ENCODE measurements at regions not wholly inside any gene's neighbourhood (a gene's known extent, or its start where the extent isn't known, plus 50 kb on each side); places are given as distances from the start of the nearest gene placed in this dataset.
"Not testable (repeated sequence)": the region's sequence is repeated elsewhere in the genome, so short reads cannot be mapped to it uniquely, and the experiment has no call there.

- H3K4me3 Mint-ChIP-seq: no peak overlapping the region
- ATAC-seq: no peak
- no peak for DNase-seq (ENCODE audit: low spot score in 2 of 2)
- H3K4me1 Mint-ChIP-seq: no peaks in the 10 kb centered on the region
- H3K27ac Mint-ChIP-seq: no peak overlapping the region
- no peaks in the 10 kb centered on the region for H3K9me3 Mint-ChIP-seq
- H3K36me3 Mint-ChIP-seq: no peaks in the 10 kb centered on the region
These were observed 95.2 kb upstream of the ANK2 start for GRCh38 chr4:112954286-112954685.

- DNase-seq (ENCODE audit: low spot score in 2 of 2) (no peak), ATAC-seq (no peak)
- H3K27ac Mint-ChIP-seq: no peak overlapping the region
- no peak overlapping the region for H3K4me3 Mint-ChIP-seq
- no peaks in the 10 kb centered on the region for H3K9me3 Mint-ChIP-seq
- no peaks in the 10 kb centered on the region for H3K4me1 Mint-ChIP-seq
- no peaks in the 10 kb centered on the region for H3K36me3 Mint-ChIP-seq
These were observed 93.0 kb upstream of the ANK2 start for GRCh38 chr4:112956484-112956896.

GRCh38 chr4:112957764-112958163 lies 91.7 kb upstream of the ANK2 start:
- DNase-seq (ENCODE audit: low spot score in 2 of 2); H3K36me3 Mint-ChIP-seq; H3K9me3 Mint-ChIP-seq; ATAC-seq; H3K4me3 Mint-ChIP-seq; H3K4me1 Mint-ChIP-seq; H3K27ac Mint-ChIP-seq: not testable (repeated sequence)

GRCh38 chr4:112966701-112967488 lies 82.6 kb upstream of the ANK2 start:
- DNase-seq (ENCODE audit: low spot score in 2 of 2) (no peak), ATAC-seq (no peak)
- Mint-ChIP-seq H3K4me1 (no peaks in the 10 kb centered on the region), H3K9me3 (no peaks in the 10 kb centered on the region), H3K36me3 (no peaks in the 10 kb centered on the region), H3K4me3 (no peak overlapping the region), H3K27ac (no peak overlapping the region)

GRCh38 chr4:112968451-112969159 lies 80.8 kb upstream of the ANK2 start:
- no peak overlapping the region for H3K4me3 Mint-ChIP-seq
- no peak overlapping the region for H3K27ac Mint-ChIP-seq
- no peaks in the 10 kb centered on the region for H3K4me1 Mint-ChIP-seq
- H3K36me3 Mint-ChIP-seq: no peaks in the 10 kb centered on the region
- DNase-seq (ENCODE audit: low spot score in 2 of 2): no peak
- H3K9me3 Mint-ChIP-seq: no peaks in the 10 kb centered on the region
- no peak for ATAC-seq

DNA sequence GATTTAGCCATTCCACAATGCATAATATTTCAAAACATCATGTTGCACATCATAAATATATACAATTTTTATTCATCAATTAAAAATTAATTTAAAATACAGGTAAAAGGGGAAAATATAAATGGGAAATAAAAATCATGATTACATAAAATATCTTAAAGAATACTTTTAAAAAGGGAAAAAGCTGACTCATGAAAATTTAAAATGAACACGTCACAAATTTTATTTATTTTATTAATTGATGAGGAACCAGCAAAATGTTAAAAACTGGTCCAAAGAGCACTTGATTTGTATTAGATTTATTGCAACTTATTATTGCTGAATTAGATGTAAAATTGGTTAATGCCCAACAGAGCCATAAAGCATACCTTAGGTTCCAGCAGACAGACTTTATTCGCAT lies 78.5 kb upstream of the ANK2 start:
- no peak for DNase-seq (ENCODE audit: low spot score in 2 of 2)
- H3K4me3 Mint-ChIP-seq: no peak overlapping the region
- H3K27ac Mint-ChIP-seq: no peak overlapping the region
- no peak for ATAC-seq
- H3K9me3 Mint-ChIP-seq: no peaks in the 10 kb centered on the region
- no peaks in the 10 kb centered on the region for H3K36me3 Mint-ChIP-seq
- H3K4me1 Mint-ChIP-seq: no peaks in the 10 kb centered on the region

DNA sequence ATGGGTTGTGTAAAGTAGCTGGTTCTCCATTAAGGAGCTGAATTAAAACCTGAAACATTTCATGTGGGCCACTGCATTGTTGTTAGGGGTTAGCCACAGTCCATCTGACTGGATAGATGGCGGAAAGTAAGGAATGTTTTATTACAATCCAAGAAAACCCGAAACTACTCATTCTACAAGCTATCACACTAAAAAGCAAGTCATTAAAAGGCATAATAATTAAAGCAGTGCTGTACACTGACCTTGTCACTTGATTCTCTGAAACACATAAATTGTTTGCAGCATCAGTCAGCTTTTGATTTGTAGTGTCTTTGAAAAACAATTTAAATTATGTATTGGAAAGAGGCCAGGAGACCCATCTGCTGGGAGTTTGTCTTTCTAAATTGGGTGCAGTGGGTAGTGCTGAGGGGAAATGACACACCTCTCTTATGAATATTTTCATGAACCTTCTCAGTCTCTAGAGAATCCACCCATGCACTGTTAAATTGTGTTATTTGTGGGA lies 75.7 kb upstream of the ANK2 start:
- H3K4me3 Mint-ChIP-seq: no peak overlapping the region
- no peak for ATAC-seq
- DNase-seq (ENCODE audit: low spot score in 2 of 2): no peak
- H3K36me3 Mint-ChIP-seq: no peaks in the 10 kb centered on the region
- H3K9me3 Mint-ChIP-seq: no peaks in the 10 kb centered on the region
- no peaks in the 10 kb centered on the region for H3K4me1 Mint-ChIP-seq
- H3K27ac Mint-ChIP-seq: no peak overlapping the region

GRCh38 chr4:112975567-112976355 lies 73.7 kb upstream of the ANK2 start:
- H3K4me1 Mint-ChIP-seq: no peaks in the 10 kb centered on the region
- DNase-seq (ENCODE audit: low spot score in 2 of 2) (no peak), ATAC-seq (no peak)
- H3K27ac Mint-ChIP-seq: no peak overlapping the region
- H3K4me3 Mint-ChIP-seq: no peak overlapping the region
- no peaks in the 10 kb centered on the region for H3K36me3 Mint-ChIP-seq
- H3K9me3 Mint-ChIP-seq: no peaks in the 10 kb centered on the region

DNA sequence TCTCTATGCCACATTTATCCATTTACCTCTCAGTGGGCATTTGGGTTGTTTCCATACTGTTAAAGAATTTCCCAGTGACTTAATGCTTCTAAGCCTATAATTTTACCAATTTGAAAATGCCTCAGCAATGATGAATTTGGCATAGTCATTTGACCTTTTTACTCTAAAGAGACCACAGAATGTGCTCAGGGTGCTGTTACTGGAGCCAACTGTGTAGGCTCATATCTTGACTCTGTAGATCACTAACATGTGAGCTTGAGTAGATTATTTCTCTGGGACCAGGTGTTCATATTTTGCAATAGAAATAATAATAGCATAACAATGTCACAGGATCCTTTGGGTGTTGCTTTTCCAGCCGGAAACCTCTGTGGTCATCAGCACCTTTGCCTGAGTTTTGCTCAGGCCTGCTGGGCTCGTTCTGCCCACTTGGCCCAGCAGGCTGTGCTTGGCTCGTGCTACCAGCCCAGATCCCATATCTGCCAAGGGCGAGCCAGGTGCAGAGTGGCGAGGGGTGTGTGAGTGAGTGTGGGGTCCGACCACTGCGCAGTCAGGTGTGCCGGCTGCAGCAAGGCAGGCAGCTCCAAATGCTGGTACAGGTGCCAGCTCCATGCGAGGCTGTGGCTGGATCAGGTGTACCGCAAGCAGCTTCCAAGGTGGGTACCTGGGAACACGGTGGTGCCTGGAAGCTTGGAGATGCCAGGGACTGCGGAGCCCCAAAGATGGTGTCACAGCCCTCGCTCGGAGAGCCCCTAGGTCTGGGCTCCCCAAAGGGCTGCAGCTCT lies 70.6 kb upstream of the ANK2 start:
- Mint-ChIP-seq H3K9me3 (no peaks in the 10 kb centered on the region), H3K4me1 (no peaks in the 10 kb centered on the region), H3K4me3 (no peak overlapping the region), H3K36me3 (no peaks in the 10 kb centered on the region), H3K27ac (no peak overlapping the region)
- ATAC-seq: peak; percentile 19
- no peak for DNase-seq (ENCODE audit: low spot score in 2 of 2)

DNA sequence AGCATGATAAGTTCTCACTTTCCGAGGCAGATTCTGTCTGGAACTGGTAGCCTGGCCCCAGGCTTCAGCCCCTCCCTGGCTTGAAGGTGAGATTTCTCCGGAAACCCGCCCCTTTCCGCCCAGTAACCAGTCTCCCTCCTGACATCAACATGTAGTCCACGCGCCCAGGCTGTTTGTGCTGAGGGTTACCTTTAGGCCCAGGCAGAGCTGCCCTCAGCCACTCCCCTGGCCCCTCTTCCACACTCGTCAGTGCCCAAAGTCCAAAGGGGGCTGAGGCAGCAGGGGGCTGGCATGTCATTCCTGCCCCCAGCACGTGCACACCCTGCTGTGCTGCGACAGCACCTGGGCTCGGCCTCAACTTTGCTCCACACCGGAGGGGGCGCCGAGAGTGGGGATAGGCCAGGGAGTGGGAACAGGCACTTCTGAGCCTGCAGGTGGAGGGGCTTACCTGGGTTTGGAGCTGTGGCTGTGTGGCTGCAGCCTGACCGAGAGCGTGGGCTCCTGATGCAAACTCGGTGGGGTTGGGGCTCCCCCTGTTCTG lies 69.5 kb upstream of the ANK2 start:
- DNase-seq (ENCODE audit: low spot score in 2 of 2) (no peak), ATAC-seq (peak; percentile 19)
- Mint-ChIP-seq H3K36me3 (no peaks in the 10 kb centered on the region), H3K4me1 (no peaks in the 10 kb centered on the region), H3K9me3 (no peaks in the 10 kb centered on the region), H3K27ac (no peak overlapping the region), H3K4me3 (no peak overlapping the region)

DNA sequence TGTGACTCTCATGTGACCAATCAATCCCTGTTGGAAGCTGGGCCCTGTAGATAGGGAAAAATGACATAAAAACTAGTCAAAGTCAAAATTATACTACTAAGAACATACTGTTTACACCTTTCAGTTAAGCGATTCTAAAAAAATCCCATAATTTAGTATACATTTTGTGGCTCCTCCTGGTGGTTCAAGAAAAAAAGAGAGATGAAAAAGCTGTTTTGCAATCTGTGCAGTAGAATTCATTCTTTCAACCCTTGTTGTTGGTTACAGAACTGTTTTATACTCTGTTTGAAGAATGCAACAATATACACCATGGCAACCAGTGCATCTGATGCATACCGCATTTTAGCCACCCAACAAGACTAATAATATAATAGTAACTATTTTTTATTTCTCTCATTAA lies 66.8 kb upstream of the ANK2 start:
- no peak for DNase-seq (ENCODE audit: low spot score in 2 of 2)
- H3K9me3 Mint-ChIP-seq: no peaks in the 10 kb centered on the region
- H3K4me3 Mint-ChIP-seq: no peak overlapping the region
- ATAC-seq: no peak
- no peaks in the 10 kb centered on the region for H3K4me1 Mint-ChIP-seq
- H3K27ac Mint-ChIP-seq: no peak overlapping the region
- H3K36me3 Mint-ChIP-seq: no peaks in the 10 kb centered on the region

- Mint-ChIP-seq H3K9me3 (no peaks in the 10 kb centered on the region), H3K36me3 (no peaks in the 10 kb centered on the region), H3K27ac (no peak overlapping the region), H3K4me1 (no peaks in the 10 kb centered on the region), H3K4me3 (no peak overlapping the region)
- ATAC-seq (no peak), DNase-seq (ENCODE audit: low spot score in 2 of 2) (no peak)
These were observed 54.6 kb upstream of the ANK2 start for GRCh38 chr4:112994732-112995464.
